Superior temporal gyrus (tissue), 1 donor: ENCODE measurements at regions not wholly inside any gene's neighbourhood (a gene's known extent, or its start where the extent isn't known, plus 50 kb on each side); places are given as distances from the start of the nearest gene placed in this dataset.
"Not testable (repeated sequence)": the region's sequence is repeated elsewhere in the genome, so short reads cannot be mapped to it uniquely, and the experiment has no call there.

ENCODE experiments used
- DNase-seq: peaks from one replicate; pipeline ENCODE4 v3.0.0-alpha.2; 2016; ENCODE audit errors: extremely low spot score

- no peak for DNase-seq
Measured at GRCh38 chr19:28444362-28444761, 768.6 kb downstream of the UQCRFS1 start.

- DNase-seq: no peak
Measured at GRCh38 chr19:28443361-28443760, 769.6 kb downstream of the UQCRFS1 start.

- no peak for DNase-seq
Measured at GRCh38 chr19:28437390-28438346, 775.3 kb downstream of the UQCRFS1 start.

- no peak for DNase-seq
Measured at GRCh38 chr19:28436320-28436719, 776.6 kb downstream of the UQCRFS1 start.

- no peak for DNase-seq
Measured at GRCh38 chr19:28435551-28436271, 777.2 kb downstream of the UQCRFS1 start.

- not testable (repeated sequence) for DNase-seq
Measured at GRCh38 chr19:28434794-28435193, 778.2 kb downstream of the UQCRFS1 start.

GRCh38 chr19:28434365-28434764 lies 778.6 kb downstream of the UQCRFS1 start:
- not testable (repeated sequence) for DNase-seq

- not testable (repeated sequence) for DNase-seq
Measured at GRCh38 chr19:28433166-28433565, 779.8 kb downstream of the UQCRFS1 start.

- no peak for DNase-seq
Measured at GRCh38 chr19:28430214-28430613, 782.7 kb downstream of the UQCRFS1 start.

- DNase-seq: no peak
Measured at GRCh38 chr19:28429356-28429755, 783.6 kb downstream of the UQCRFS1 start.

GRCh38 chr19:28428663-28429348 lies 784.1 kb downstream of the UQCRFS1 start:
- DNase-seq: no peak

- no peak for DNase-seq
Measured at GRCh38 chr19:28427376-28428083, 785.4 kb downstream of the UQCRFS1 start.

GRCh38 chr19:28426730-28427225 lies 786.2 kb downstream of the UQCRFS1 start:
- no peak for DNase-seq

GRCh38 chr19:28426110-28426729 lies 786.7 kb downstream of the UQCRFS1 start:
- no peak for DNase-seq

- DNase-seq: no peak
Measured at GRCh38 chr19:28425046-28425931, 787.7 kb downstream of the UQCRFS1 start.

GRCh38 chr19:28424662-28425045 lies 788.3 kb downstream of the UQCRFS1 start:
- no peak for DNase-seq

- DNase-seq: no peak
Measured at GRCh38 chr19:28424077-28424476, 788.9 kb downstream of the UQCRFS1 start.

- DNase-seq: no peak
Measured at GRCh38 chr19:28422791-28423650, 789.9 kb downstream of the UQCRFS1 start.

- DNase-seq: no peak
Measured at GRCh38 chr19:28422046-28422445, 790.9 kb downstream of the UQCRFS1 start.
